ENCODE measurements at regions not wholly inside any gene's neighbourhood (a gene's known extent, or its start where the extent isn't known, plus 50 kb on each side); places are given as distances from the start of the nearest gene placed in this dataset.

- Mint-ChIP-seq H3K4me1 (ENCODE audit: low read depth) (no peaks in the 10 kb centered on the region), H3K27me3 (peaks cover 9% of the 10 kb centered on the region), H3K27ac (no peak overlapping the region), H3K4me3 (no peak overlapping the region), H3K9me3 (ENCODE audit: low read depth) (no peaks in the 10 kb centered on the region), H3K36me3 (no peaks in the 10 kb centered on the region)
Observed at GRCh38 chr6:12426121-12426520, 136.0 kb downstream of the EDN1 start.

DNA sequence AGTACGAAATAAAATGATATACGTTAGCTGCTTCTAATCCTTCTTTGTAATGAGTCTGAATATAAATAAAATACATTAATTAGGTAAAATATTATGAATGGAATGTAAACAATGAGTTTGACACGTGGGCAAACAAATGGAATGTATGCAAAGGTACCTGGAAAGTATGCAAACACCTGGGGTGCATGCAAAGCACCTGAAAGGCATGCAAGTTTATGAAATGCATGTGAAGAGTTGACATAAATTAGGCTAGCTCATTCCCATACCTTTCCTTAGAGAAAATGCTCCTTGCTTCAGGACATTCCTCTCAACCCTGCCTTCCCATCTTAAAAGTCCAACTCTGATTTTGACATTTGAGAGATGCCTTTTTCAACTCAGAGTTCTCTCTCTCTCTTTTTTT, 140.9 kb downstream of the EDN1 start:
- Mint-ChIP-seq H3K4me1 (ENCODE audit: low read depth) (no peaks in the 10 kb centered on the region), H3K27ac (no peak overlapping the region), H3K4me3 (no peak overlapping the region), H3K9me3 (ENCODE audit: low read depth) (peaks cover 8% of the 10 kb centered on the region), H3K36me3 (peaks cover 2% of the 10 kb centered on the region), H3K27me3 (peaks cover 2% of the 10 kb centered on the region)

GRCh38 chr6:12436224-12436623, 146.1 kb downstream of the EDN1 start:
- H3K36me3 Mint-ChIP-seq, result peaks cover 2% of the 10 kb centered on the region
- peaks cover 2% of the 10 kb centered on the region for H3K27me3 Mint-ChIP-seq
- peaks cover 8% of the 10 kb centered on the region for H3K9me3 Mint-ChIP-seq (ENCODE audit: low read depth)
- H3K4me3 Mint-ChIP-seq, result no peak overlapping the region
- H3K27ac Mint-ChIP-seq, result no peak overlapping the region
- H3K4me1 Mint-ChIP-seq (ENCODE audit: low read depth), result no peaks in the 10 kb centered on the region

DNA sequence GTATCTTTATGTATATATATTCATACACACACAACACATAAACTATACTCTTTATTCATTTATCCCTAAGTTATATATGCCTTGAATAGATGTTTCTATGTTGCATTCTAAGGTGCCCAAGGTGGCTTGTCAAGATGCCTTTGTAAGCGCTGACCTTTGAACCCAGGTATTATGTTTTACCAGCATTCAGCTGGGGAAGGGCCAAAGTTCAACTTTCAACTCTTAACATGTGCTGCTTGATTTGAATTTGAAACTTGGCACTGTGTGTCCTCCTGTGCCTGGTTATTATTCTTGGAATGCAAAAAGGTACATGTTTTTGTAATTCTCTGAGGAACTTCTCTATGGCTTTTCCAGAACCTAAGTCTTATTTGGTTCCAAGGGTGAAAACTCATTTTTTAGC, 146.5 kb downstream of the EDN1 start:
- Mint-ChIP-seq H3K9me3 (ENCODE audit: low read depth) (peaks cover 8% of the 10 kb centered on the region), H3K4me3 (no peak overlapping the region)

GRCh38 chr6:12439296-12439695, 149.1 kb downstream of the EDN1 start:
- H3K36me3 Mint-ChIP-seq, result no peaks in the 10 kb centered on the region
- no peak overlapping the region for H3K27ac Mint-ChIP-seq
- H3K4me3 Mint-ChIP-seq, result no peak overlapping the region
- H3K27me3 Mint-ChIP-seq, result peaks cover 4% of the 10 kb centered on the region
- no peaks in the 10 kb centered on the region for H3K4me1 Mint-ChIP-seq (ENCODE audit: low read depth)
- H3K9me3 Mint-ChIP-seq (ENCODE audit: low read depth), result no peaks in the 10 kb centered on the region

More for the DNA sequence above, 146.5 kb downstream of the EDN1 start:
- Mint-ChIP-seq H3K4me1 (ENCODE audit: low read depth) (no peaks in the 10 kb centered on the region), H3K27me3 (peaks cover 3% of the 10 kb centered on the region), H3K27ac (no peak overlapping the region), H3K36me3 (peaks cover 2% of the 10 kb centered on the region)

DNA sequence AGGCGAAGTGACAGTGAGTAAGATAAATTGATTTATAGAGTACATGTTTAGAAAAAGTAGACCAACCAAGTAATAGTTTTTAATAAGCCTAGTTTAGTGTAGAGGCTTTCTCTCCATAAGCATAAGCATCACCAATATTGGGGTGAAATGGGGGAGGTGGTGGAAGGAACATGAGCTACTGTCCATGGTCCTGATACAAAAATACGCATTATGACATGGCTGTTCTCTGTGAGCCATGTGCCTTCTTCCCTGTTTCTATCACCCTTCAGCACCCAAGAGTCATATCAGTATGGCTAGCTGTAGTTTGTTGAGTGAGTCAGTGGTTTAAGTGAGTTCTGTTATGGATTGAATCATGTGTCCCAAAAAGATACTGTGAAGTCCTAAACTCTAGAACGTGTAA, 150.8 kb downstream of the EDN1 start:
- no peak overlapping the region for H3K27ac Mint-ChIP-seq
- H3K36me3 Mint-ChIP-seq, result no peaks in the 10 kb centered on the region
- H3K4me1 Mint-ChIP-seq (ENCODE audit: low read depth), result no peaks in the 10 kb centered on the region
- H3K4me3 Mint-ChIP-seq, result no peak overlapping the region
- H3K9me3 Mint-ChIP-seq (ENCODE audit: low read depth), result no peaks in the 10 kb centered on the region
- H3K27me3 Mint-ChIP-seq, result peaks cover 7% of the 10 kb centered on the region

GRCh38 chr6:12442455-12442854, 152.3 kb downstream of the EDN1 start:
- peaks cover 7% of the 10 kb centered on the region for H3K27me3 Mint-ChIP-seq
- no peaks in the 10 kb centered on the region for H3K36me3 Mint-ChIP-seq
- no peaks in the 10 kb centered on the region for H3K9me3 Mint-ChIP-seq (ENCODE audit: low read depth)
- no peaks in the 10 kb centered on the region for H3K4me1 Mint-ChIP-seq (ENCODE audit: low read depth)
- no peak overlapping the region for H3K4me3 Mint-ChIP-seq
- H3K27ac Mint-ChIP-seq, result no peak overlapping the region

DNA sequence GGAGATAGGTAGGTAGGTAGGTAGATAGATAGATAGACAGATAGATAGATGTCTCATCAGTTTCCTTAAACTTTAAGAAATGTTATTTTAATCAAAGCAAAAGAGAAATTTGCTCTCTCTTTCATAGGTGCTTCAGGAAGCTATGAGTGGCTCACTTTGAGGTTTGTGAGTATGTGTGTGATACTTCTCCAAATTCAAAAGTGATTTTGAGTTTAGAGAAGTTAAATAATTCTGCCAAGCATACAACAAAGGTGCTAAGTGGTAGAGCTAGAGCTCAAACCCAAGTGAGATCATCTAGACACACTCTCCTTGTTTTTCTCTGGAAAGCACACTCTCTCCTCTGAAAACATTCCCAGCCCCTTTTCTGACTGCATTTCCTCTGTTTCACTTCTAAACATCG, 156.2 kb downstream of the EDN1 start:
- Mint-ChIP-seq H3K9me3 (ENCODE audit: low read depth) (no peaks in the 10 kb centered on the region), H3K4me1 (ENCODE audit: low read depth) (no peaks in the 10 kb centered on the region), H3K27ac (no peak overlapping the region), H3K36me3 (no peaks in the 10 kb centered on the region), H3K4me3 (no peak overlapping the region), H3K27me3 (peaks cover 12% of the 10 kb centered on the region)

GRCh38 chr6:12449447-12449846, 159.3 kb downstream of the EDN1 start:
- Mint-ChIP-seq H3K36me3 (peaks cover 4% of the 10 kb centered on the region), H3K9me3 (ENCODE audit: low read depth) (peaks cover 12% of the 10 kb centered on the region), H3K27ac (no peak overlapping the region), H3K27me3 (peaks cover 12% of the 10 kb centered on the region), H3K4me1 (ENCODE audit: low read depth) (no peaks in the 10 kb centered on the region), H3K4me3 (no peak overlapping the region)

DNA sequence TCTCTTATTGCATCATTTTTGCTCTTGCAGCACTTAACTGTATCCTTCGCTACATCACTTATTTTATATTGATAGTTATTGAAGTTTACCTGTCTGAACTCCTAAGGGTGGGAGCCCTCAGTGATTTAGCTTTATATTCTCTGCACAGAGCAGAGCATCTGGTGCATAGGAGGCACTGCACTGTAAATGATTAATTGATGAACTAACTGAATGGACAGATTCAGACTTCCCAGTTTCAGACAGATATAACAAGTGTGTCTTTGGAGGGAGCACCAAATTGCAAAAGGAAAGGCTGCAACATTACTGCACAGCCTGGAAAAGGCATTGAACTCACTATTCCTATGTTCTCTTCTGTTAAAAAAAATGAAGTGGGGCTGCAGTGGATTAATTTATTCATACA, 160.3 kb downstream of the EDN1 start:
- Mint-ChIP-seq H3K4me3 (no peak overlapping the region), H3K27ac (no peak overlapping the region), H3K27me3 (peaks cover 9% of the 10 kb centered on the region), H3K9me3 (ENCODE audit: low read depth) (peaks cover 12% of the 10 kb centered on the region), H3K36me3 (peaks cover 4% of the 10 kb centered on the region), H3K4me1 (ENCODE audit: low read depth) (no peaks in the 10 kb centered on the region)

GRCh38 chr6:12456343-12456742, 166.2 kb downstream of the EDN1 start:
- peaks cover 9% of the 10 kb centered on the region for H3K27me3 Mint-ChIP-seq

DNA sequence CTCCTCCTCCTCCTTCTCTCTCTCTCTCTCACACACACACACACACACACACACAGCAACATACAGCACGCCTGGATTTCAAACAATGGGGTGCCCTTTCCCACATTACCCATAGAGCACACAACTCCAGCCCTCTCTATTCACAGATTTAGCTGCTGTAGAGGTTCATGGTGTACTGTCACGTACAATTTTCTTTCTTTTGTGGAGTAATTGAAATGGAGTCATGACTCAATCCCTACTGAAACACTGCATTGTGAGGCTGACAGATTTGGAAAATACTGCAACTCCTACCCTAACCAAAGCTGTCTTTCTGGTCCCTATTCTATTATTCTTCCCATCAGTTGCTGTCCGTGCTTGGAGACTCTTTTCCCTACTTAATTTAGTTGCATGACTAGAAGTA, 166.9 kb downstream of the EDN1 start:
- no peak overlapping the region for H3K27ac Mint-ChIP-seq

More at GRCh38 chr6:12456343-12456742, 166.2 kb downstream of the EDN1 start:
- Mint-ChIP-seq H3K4me3 (no peak overlapping the region), H3K4me1 (ENCODE audit: low read depth) (no peaks in the 10 kb centered on the region), H3K9me3 (ENCODE audit: low read depth) (peaks cover 12% of the 10 kb centered on the region), H3K36me3 (peaks cover 4% of the 10 kb centered on the region), H3K27ac (no peak overlapping the region)

DNA sequence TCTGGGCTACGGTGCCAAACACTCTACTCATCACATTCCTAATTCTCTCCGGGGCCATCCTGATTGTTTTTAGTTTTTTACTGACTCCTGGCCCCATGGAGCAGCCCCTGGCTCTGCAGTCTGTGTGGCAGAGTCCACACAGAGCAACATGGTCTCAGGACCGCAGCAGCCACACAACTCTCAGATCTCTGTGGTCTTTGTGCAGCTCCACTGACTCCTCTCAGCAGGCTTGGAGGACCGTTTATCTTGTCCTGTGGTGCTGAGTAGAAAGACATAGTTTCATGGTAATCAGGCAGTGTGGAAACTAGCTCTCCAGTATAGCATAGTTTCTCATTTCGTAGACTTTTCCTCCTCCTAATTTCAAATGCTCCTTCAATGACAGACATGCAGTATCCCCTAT, 168.4 kb downstream of the EDN1 start:
- Mint-ChIP-seq H3K27ac (no peak overlapping the region), H3K36me3 (no peaks in the 10 kb centered on the region), H3K9me3 (ENCODE audit: low read depth) (peaks cover 3% of the 10 kb centered on the region), H3K4me1 (ENCODE audit: low read depth) (no peaks in the 10 kb centered on the region), H3K4me3 (no peak overlapping the region), H3K27me3 (peaks cover 10% of the 10 kb centered on the region)

More for the DNA sequence above, 166.9 kb downstream of the EDN1 start:
- peaks cover 12% of the 10 kb centered on the region for H3K9me3 Mint-ChIP-seq (ENCODE audit: low read depth)
- H3K36me3 Mint-ChIP-seq, result peaks cover 4% of the 10 kb centered on the region
- peaks cover 12% of the 10 kb centered on the region for H3K27me3 Mint-ChIP-seq
- H3K4me1 Mint-ChIP-seq (ENCODE audit: low read depth), result no peaks in the 10 kb centered on the region
- H3K4me3 Mint-ChIP-seq, result no peak overlapping the region

- H3K27me3 Mint-ChIP-seq, result peaks cover 13% of the 10 kb centered on the region
Observed at GRCh38 chr6:12459945-12460661, 169.9 kb downstream of the EDN1 start.

GRCh38 chr6:12467706-12468670, 177.8 kb downstream of the EDN1 start:
- no peak overlapping the region for H3K27ac Mint-ChIP-seq
- peaks cover 10% of the 10 kb centered on the region for H3K27me3 Mint-ChIP-seq
- H3K36me3 Mint-ChIP-seq, result no peaks in the 10 kb centered on the region
- no peak overlapping the region for H3K4me3 Mint-ChIP-seq
- H3K9me3 Mint-ChIP-seq (ENCODE audit: low read depth), result no peaks in the 10 kb centered on the region
- H3K4me1 Mint-ChIP-seq (ENCODE audit: low read depth), result no peaks in the 10 kb centered on the region

More at GRCh38 chr6:12459945-12460661, 169.9 kb downstream of the EDN1 start:
- H3K9me3 Mint-ChIP-seq (ENCODE audit: low read depth), result no peaks in the 10 kb centered on the region
- H3K27ac Mint-ChIP-seq, result no peak overlapping the region
- no peaks in the 10 kb centered on the region for H3K36me3 Mint-ChIP-seq
- H3K4me1 Mint-ChIP-seq (ENCODE audit: low read depth), result no peaks in the 10 kb centered on the region
- no peak overlapping the region for H3K4me3 Mint-ChIP-seq
